WTC11 (cell line): ENCODE measurements at regions not wholly inside any gene's neighbourhood (a gene's known extent, or its start where the extent isn't known, plus 50 kb on each side); places are given as distances from the start of the nearest gene placed in this dataset.

Experiments used
- ATAC-seq: fragments of 200-7000 bp; cut with Tn5 transposase; 2 replicates; pipeline ENCODE4 v1.10.0; 2021; ENCODE audit warnings: mild to moderate bottlenecking, moderate library complexity
- CTCF ChIA-PET: fragments of 300-600 bp; sonication (Branson Sonifier 250); formaldehyde crosslinking; loops from one replicate; lab custom pipeline; 2021; ENCODE audit warnings: antibody characterized with exemption; lab: Charles Lee
- POLR2A ChIA-PET: fragments of 350-600 bp; sonication (Branson Sonifier 250); formaldehyde crosslinking; loops from one replicate; lab custom pipeline; 2021; ENCODE audit warnings: antibody characterized with exemption; lab: Charles Lee
- DNase-seq: peaks from one replicate; pipeline ENCODE4 v3.0.0; 2021; ENCODE audit warnings: low spot score
- H3K27ac Mint-ChIP-seq: 2 replicates; pipeline ENCODE4 v1.8.0; 2021; ENCODE audit warnings: mixed read lengths
- H3K27me3 Mint-ChIP-seq: 2 replicates; pipeline ENCODE4 v1.8.0; 2021; ENCODE audit warnings: low read depth, mild to moderate bottlenecking, moderate library complexity, mixed read lengths
- H3K36me3 Mint-ChIP-seq: 2 replicates; pipeline ENCODE4 v1.8.0; 2021; ENCODE audit warnings: mixed read lengths
- H3K4me1 Mint-ChIP-seq: 2 replicates; pipeline ENCODE4 v1.8.0; 2022; ENCODE audit warnings: mixed read lengths
- H3K4me3 Mint-ChIP-seq: 2 replicates; pipeline ENCODE4 v1.8.0; 2021; ENCODE audit warnings: mild to moderate bottlenecking, moderate library complexity, mixed read lengths
- H3K9me3 Mint-ChIP-seq: 2 replicates; pipeline ENCODE4 v1.8.0; 2021; ENCODE audit warnings: mixed read lengths
- CREM ChIP-seq: sonication (generic); formaldehyde crosslinking; IDR thresholded peaks from 2 replicates; pipeline ENCODE4 v1.8.1; 2022; ENCODE audit warnings: mild to moderate bottlenecking, missing genetic modification reagents, moderate library complexity
- ESRRA ChIP-seq: sonication (generic); formaldehyde crosslinking; IDR thresholded peaks from 2 replicates; pipeline ENCODE4 v1.8.1; 2022; ENCODE audit warnings: mild to moderate bottlenecking, missing genetic modification reagents, borderline replicate concordance
- ETV6 ChIP-seq: sonication (generic); formaldehyde crosslinking; IDR thresholded peaks from 2 replicates; pipeline ENCODE4 v1.8.1; 2022; ENCODE audit warnings: mild to moderate bottlenecking, missing genetic modification reagents
- HMGA2 ChIP-seq: fragments of 250-450 bp; sonication (Bioruptor Pico); IDR thresholded peaks from 2 replicates; pipeline ENCODE4 v1.4.0; 2021; ENCODE audit warnings: mild to moderate bottlenecking, moderate library complexity
- TCF7 ChIP-seq: sonication (generic); formaldehyde crosslinking; IDR thresholded peaks from 2 replicates; pipeline ENCODE4 v1.8.0; 2022; ENCODE audit warnings: mild to moderate bottlenecking, low read depth, missing genetic modification reagents, moderate library complexity
- TEAD1 ChIP-seq: sonication (generic); formaldehyde crosslinking; IDR thresholded peaks from 2 replicates; pipeline ENCODE4 v1.8.0; 2022; ENCODE audit warnings: mild to moderate bottlenecking, missing genetic modification reagents
- ZNF423 ChIP-seq: fragments of 250-450 bp; sonication (Bioruptor Pico); IDR thresholded peaks from 2 replicates; pipeline ENCODE4 v2.1.2; 2022; ENCODE audit warnings: mild to moderate bottlenecking, moderate library complexity
- TF ChIP-seq, protein P1 (sequence below): fragments of 200-600 bp; IDR thresholded peaks from 2 replicates; pipeline ENCODE4 v1.8.0; 2022; ENCODE audit warnings: antibody characterized with exemption
- TF ChIP-seq, protein P2 (sequence below): fragments of 250-450 bp; sonication (Bioruptor Pico); IDR thresholded peaks from 2 replicates; pipeline ENCODE4 v1.9.0; 2021; ENCODE audit warnings: mild to moderate bottlenecking, borderline replicate concordance
- TF ChIP-seq, protein P3 (sequence below): sonication (generic); formaldehyde crosslinking; IDR thresholded peaks from 2 replicates; pipeline ENCODE4 v1.8.0; 2022; ENCODE audit warnings: mild to moderate bottlenecking, missing genetic modification reagents
- TF ChIP-seq, protein P4 (sequence below): sonication (generic); formaldehyde crosslinking; IDR thresholded peaks from 2 replicates; pipeline ENCODE4 v1.8.0; 2023; ENCODE audit warnings: missing genetic modification reagents, mild to moderate bottlenecking, borderline replicate concordance
- TF ChIP-seq, protein P5 (sequence below): sonication (generic); formaldehyde crosslinking; IDR thresholded peaks from 2 replicates; pipeline ENCODE4 v1.8.0; 2023; ENCODE audit warnings: mild to moderate bottlenecking, missing genetic modification reagents
- TF ChIP-seq, protein P6 (sequence below): sonication (generic); formaldehyde crosslinking; IDR thresholded peaks from 2 replicates; pipeline ENCODE4 v1.8.1; 2023; ENCODE audit warnings: mild to moderate bottlenecking, missing genetic modification reagents
- TF ChIP-seq, protein P7 (sequence below): sonication (generic); formaldehyde crosslinking; IDR thresholded peaks from 2 replicates; pipeline ENCODE4 v1.8.0; 2022; ENCODE audit warnings: mild to moderate bottlenecking, missing genetic modification reagents

DNA sequence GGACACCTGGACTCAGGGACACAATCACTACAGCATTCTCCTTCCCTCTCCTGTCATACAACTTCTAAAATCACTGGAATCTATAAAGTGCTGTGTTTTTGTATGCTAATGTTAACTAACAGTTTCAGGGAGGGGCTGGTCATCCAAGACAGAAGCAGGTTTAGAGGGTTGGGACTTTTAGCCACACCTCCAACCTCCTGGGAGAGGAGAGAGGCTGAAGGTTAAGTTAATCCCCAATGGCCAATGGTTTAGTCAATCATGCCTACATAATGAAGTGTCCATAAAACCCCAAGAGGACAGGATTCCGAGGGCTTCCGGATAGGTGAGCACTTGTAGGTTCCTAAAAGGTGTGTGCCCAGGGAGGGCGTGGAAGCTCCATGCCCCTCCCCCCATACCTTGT, 219.3 kb upstream of the CTNNB1 start (continued):
- TF ChIP-seq, protein P1, sequence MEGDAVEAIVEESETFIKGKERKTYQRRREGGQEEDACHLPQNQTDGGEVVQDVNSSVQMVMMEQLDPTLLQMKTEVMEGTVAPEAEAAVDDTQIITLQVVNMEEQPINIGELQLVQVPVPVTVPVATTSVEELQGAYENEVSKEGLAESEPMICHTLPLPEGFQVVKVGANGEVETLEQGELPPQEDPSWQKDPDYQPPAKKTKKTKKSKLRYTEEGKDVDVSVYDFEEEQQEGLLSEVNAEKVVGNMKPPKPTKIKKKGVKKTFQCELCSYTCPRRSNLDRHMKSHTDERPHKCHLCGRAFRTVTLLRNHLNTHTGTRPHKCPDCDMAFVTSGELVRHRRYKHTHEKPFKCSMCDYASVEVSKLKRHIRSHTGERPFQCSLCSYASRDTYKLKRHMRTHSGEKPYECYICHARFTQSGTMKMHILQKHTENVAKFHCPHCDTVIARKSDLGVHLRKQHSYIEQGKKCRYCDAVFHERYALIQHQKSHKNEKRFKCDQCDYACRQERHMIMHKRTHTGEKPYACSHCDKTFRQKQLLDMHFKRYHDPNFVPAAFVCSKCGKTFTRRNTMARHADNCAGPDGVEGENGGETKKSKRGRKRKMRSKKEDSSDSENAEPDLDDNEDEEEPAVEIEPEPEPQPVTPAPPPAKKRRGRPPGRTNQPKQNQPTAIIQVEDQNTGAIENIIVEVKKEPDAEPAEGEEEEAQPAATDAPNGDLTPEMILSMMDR, result no peak
- TF ChIP-seq, protein P2, sequence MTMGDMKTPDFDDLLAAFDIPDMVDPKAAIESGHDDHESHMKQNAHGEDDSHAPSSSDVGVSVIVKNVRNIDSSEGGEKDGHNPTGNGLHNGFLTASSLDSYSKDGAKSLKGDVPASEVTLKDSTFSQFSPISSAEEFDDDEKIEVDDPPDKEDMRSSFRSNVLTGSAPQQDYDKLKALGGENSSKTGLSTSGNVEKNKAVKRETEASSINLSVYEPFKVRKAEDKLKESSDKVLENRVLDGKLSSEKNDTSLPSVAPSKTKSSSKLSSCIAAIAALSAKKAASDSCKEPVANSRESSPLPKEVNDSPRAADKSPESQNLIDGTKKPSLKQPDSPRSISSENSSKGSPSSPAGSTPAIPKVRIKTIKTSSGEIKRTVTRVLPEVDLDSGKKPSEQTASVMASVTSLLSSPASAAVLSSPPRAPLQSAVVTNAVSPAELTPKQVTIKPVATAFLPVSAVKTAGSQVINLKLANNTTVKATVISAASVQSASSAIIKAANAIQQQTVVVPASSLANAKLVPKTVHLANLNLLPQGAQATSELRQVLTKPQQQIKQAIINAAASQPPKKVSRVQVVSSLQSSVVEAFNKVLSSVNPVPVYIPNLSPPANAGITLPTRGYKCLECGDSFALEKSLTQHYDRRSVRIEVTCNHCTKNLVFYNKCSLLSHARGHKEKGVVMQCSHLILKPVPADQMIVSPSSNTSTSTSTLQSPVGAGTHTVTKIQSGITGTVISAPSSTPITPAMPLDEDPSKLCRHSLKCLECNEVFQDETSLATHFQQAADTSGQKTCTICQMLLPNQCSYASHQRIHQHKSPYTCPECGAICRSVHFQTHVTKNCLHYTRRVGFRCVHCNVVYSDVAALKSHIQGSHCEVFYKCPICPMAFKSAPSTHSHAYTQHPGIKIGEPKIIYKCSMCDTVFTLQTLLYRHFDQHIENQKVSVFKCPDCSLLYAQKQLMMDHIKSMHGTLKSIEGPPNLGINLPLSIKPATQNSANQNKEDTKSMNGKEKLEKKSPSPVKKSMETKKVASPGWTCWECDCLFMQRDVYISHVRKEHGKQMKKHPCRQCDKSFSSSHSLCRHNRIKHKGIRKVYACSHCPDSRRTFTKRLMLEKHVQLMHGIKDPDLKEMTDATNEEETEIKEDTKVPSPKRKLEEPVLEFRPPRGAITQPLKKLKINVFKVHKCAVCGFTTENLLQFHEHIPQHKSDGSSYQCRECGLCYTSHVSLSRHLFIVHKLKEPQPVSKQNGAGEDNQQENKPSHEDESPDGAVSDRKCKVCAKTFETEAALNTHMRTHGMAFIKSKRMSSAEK (CRISPR knock-in tag), result no peak
- TF ChIP-seq, protein P3, sequence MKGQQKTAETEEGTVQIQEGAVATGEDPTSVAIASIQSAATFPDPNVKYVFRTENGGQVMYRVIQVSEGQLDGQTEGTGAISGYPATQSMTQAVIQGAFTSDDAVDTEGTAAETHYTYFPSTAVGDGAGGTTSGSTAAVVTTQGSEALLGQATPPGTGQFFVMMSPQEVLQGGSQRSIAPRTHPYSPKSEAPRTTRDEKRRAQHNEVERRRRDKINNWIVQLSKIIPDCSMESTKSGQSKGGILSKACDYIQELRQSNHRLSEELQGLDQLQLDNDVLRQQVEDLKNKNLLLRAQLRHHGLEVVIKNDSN (CRISPR knock-in tag), result no peak

DNA sequence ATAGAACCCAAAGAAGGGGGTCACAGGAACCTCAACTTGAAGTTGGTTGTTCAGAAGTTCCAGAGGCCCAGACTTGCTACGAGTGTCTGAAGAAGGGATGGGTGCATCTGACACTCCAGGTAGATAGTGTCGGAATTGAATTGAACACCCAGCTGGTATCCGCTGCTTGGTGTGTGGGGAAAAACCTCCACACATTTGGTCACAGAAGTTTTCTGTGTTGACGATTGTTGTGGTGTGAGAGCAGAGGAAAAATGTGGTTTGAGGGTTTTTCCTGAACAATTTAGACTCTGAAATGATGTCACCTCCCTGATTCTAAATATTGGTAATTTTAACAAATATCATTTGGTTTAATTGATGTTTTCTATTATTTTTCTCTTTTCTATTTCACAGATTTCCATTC, 218.8 kb upstream of the CTNNB1 start:
- DNase-seq (no peak), ATAC-seq (no peak)
- Mint-ChIP-seq H3K36me3 (no peaks in the 10 kb centered on the region), H3K27ac (no peak overlapping the region), H3K27me3 (no peaks in the 10 kb centered on the region), H3K4me3 (no peak overlapping the region), H3K9me3 (no peaks in the 10 kb centered on the region), H3K4me1 (peaks cover 5% of the 10 kb centered on the region; the same call in 1 of the 2 replicates)
- POLR2A ChIA-PET, result no interaction called here
- CTCF ChIA-PET, result no interaction called here
- TF ChIP-seq, protein P4, sequence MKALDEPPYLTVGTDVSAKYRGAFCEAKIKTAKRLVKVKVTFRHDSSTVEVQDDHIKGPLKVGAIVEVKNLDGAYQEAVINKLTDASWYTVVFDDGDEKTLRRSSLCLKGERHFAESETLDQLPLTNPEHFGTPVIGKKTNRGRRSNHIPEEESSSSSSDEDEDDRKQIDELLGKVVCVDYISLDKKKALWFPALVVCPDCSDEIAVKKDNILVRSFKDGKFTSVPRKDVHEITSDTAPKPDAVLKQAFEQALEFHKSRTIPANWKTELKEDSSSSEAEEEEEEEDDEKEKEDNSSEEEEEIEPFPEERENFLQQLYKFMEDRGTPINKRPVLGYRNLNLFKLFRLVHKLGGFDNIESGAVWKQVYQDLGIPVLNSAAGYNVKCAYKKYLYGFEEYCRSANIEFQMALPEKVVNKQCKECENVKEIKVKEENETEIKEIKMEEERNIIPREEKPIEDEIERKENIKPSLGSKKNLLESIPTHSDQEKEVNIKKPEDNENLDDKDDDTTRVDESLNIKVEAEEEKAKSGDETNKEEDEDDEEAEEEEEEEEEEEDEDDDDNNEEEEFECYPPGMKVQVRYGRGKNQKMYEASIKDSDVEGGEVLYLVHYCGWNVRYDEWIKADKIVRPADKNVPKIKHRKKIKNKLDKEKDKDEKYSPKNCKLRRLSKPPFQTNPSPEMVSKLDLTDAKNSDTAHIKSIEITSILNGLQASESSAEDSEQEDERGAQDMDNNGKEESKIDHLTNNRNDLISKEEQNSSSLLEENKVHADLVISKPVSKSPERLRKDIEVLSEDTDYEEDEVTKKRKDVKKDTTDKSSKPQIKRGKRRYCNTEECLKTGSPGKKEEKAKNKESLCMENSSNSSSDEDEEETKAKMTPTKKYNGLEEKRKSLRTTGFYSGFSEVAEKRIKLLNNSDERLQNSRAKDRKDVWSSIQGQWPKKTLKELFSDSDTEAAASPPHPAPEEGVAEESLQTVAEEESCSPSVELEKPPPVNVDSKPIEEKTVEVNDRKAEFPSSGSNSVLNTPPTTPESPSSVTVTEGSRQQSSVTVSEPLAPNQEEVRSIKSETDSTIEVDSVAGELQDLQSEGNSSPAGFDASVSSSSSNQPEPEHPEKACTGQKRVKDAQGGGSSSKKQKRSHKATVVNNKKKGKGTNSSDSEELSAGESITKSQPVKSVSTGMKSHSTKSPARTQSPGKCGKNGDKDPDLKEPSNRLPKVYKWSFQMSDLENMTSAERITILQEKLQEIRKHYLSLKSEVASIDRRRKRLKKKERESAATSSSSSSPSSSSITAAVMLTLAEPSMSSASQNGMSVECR (CRISPR knock-in tag), result no peak
- no peak for TF ChIP-seq ZNF423 (CRISPR knock-in tag)
- TF ChIP-seq ESRRA (CRISPR knock-in tag), result no peak
- TF ChIP-seq TEAD1, result no peak
- TF ChIP-seq HMGA2 (CRISPR knock-in tag), result no peak
- TF ChIP-seq ETV6 (CRISPR knock-in tag), result no peak
- TF ChIP-seq, protein P5, sequence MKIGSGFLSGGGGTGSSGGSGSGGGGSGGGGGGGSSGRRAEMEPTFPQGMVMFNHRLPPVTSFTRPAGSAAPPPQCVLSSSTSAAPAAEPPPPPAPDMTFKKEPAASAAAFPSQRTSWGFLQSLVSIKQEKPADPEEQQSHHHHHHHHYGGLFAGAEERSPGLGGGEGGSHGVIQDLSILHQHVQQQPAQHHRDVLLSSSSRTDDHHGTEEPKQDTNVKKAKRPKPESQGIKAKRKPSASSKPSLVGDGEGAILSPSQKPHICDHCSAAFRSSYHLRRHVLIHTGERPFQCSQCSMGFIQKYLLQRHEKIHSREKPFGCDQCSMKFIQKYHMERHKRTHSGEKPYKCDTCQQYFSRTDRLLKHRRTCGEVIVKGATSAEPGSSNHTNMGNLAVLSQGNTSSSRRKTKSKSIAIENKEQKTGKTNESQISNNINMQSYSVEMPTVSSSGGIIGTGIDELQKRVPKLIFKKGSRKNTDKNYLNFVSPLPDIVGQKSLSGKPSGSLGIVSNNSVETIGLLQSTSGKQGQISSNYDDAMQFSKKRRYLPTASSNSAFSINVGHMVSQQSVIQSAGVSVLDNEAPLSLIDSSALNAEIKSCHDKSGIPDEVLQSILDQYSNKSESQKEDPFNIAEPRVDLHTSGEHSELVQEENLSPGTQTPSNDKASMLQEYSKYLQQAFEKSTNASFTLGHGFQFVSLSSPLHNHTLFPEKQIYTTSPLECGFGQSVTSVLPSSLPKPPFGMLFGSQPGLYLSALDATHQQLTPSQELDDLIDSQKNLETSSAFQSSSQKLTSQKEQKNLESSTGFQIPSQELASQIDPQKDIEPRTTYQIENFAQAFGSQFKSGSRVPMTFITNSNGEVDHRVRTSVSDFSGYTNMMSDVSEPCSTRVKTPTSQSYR (CRISPR knock-in tag), result no peak
- TF ChIP-seq, protein P1, result no peak
- TF ChIP-seq CREM, result no peak
- TF ChIP-seq TCF7 (CRISPR knock-in tag), result no peak
- TF ChIP-seq, protein P6, sequence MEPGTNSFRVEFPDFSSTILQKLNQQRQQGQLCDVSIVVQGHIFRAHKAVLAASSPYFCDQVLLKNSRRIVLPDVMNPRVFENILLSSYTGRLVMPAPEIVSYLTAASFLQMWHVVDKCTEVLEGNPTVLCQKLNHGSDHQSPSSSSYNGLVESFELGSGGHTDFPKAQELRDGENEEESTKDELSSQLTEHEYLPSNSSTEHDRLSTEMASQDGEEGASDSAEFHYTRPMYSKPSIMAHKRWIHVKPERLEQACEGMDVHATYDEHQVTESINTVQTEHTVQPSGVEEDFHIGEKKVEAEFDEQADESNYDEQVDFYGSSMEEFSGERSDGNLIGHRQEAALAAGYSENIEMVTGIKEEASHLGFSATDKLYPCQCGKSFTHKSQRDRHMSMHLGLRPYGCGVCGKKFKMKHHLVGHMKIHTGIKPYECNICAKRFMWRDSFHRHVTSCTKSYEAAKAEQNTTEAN, result no peak
- TF ChIP-seq, protein P7, sequence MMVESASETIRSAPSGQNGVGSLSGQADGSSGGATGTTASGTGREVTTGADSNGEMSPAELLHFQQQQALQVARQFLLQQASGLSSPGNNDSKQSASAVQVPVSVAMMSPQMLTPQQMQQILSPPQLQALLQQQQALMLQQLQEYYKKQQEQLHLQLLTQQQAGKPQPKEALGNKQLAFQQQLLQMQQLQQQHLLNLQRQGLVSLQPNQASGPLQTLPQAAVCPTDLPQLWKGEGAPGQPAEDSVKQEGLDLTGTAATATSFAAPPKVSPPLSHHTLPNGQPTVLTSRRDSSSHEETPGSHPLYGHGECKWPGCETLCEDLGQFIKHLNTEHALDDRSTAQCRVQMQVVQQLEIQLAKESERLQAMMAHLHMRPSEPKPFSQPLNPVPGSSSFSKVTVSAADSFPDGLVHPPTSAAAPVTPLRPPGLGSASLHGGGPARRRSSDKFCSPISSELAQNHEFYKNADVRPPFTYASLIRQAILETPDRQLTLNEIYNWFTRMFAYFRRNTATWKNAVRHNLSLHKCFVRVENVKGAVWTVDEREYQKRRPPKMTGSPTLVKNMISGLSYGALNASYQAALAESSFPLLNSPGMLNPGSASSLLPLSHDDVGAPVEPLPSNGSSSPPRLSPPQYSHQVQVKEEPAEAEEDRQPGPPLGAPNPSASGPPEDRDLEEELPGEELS, result no peak
